Neural progenitor cell (in vitro differentiated cells): ENCODE measurements at regions not wholly inside any gene's neighbourhood (a gene's known extent, or its start where the extent isn't known, plus 50 kb on each side); places are given as distances from the start of the nearest gene placed in this dataset.

ENCODE experiments used
- DNase-seq: peaks from one replicate; pipeline ENCODE4 v3.0.0-alpha.2; 2016; ENCODE audit warnings: low spot score
- H2AFZ ChIP-seq: fragments of 200-600 bp; sonication (generic); replicated peaks from 2 replicates; pipeline ENCODE4 v1.6.1; 2016; ENCODE audit warnings: antibody characterized with exemption
- H3F3A ChIP-seq: fragments of 200-600 bp; sonication (generic); 2 replicates; pipeline ENCODE4 v1.6.1; 2016; ENCODE audit warnings: antibody characterized with exemption, low read depth
- H3K27ac ChIP-seq: fragments of 200-600 bp; sonication (generic); 2 replicates; pipeline ENCODE4 v1.5.1; 2016; ENCODE audit warnings: mild to moderate bottlenecking
- H3K27me3 ChIP-seq: fragments of 200-600 bp; sonication (generic); 2 replicates; pipeline ENCODE4 v1.6.1; 2016; ENCODE audit warnings: mild to moderate bottlenecking, moderate library complexity
- H3K36me3 ChIP-seq: fragments of 200-600 bp; sonication (generic); 2 replicates; pipeline ENCODE4 v1.5.1; 2016
- H3K4me1 ChIP-seq: fragments of 200-600 bp; sonication (generic); 2 replicates; pipeline ENCODE4 v1.6.1; 2016; ENCODE audit warnings: mixed run types
- H3K4me2 ChIP-seq: fragments of 200-600 bp; sonication (generic); 2 replicates; pipeline ENCODE4 v1.6.1; 2016
- H3K4me3 ChIP-seq: fragments of 200-600 bp; sonication (generic); 2 replicates; pipeline ENCODE4 v1.5.1; 2016
- H3K79me2 ChIP-seq: fragments of 200-600 bp; sonication (generic); 2 replicates; pipeline ENCODE4 v1.6.1; 2016; ENCODE audit warnings: low read depth
- H3K9ac ChIP-seq: fragments of 200-600 bp; sonication (generic); 2 replicates; pipeline ENCODE4 v1.6.1; 2016
- H3K9me3 ChIP-seq: fragments of 200-600 bp; sonication (generic); 2 replicates; pipeline ENCODE4 v1.5.1; 2016; ENCODE audit warnings: low read depth
- H4K20me1 ChIP-seq: fragments of 200-600 bp; sonication (generic); 2 replicates; pipeline ENCODE4 v1.6.1; 2016; ENCODE audit warnings: low read depth
- H3K27ac Mint-ChIP-seq: 3 replicates; pipeline ENCODE4 v1.8.0; 2021; ENCODE audit warnings: mixed read lengths
- H3K27me3 Mint-ChIP-seq: 2 replicates; pipeline ENCODE4 v1.8.0; 2022; ENCODE audit warnings: low read depth, mild to moderate bottlenecking, inconsistent platforms, moderate library complexity, mixed read lengths; ENCODE audit not compliant: insufficient read depth
- H3K36me3 Mint-ChIP-seq: 3 replicates; pipeline ENCODE4 v1.8.0; 2021; ENCODE audit warnings: mixed read lengths
- H3K4me1 Mint-ChIP-seq: 3 replicates; pipeline ENCODE4 v1.8.0; 2021; ENCODE audit warnings: mixed read lengths
- H3K4me3 Mint-ChIP-seq: 3 replicates; pipeline ENCODE4 v1.8.0; 2021; ENCODE audit warnings: mild to moderate bottlenecking, moderate library complexity, mixed read lengths
- H3K9me3 Mint-ChIP-seq: 3 replicates; pipeline ENCODE4 v1.8.0; 2020; ENCODE audit warnings: mixed read lengths
- CTCF ChIP-seq: fragments of 200-600 bp; sonication (generic); IDR thresholded peaks from 2 replicates; pipeline ENCODE4 v1.5.1; 2017; ENCODE audit warnings: antibody characterized with exemption, mild to moderate bottlenecking
- EZH2 ChIP-seq: fragments of 200-600 bp; sonication (generic); IDR thresholded peaks from 2 replicates; pipeline ENCODE4 v1.6.1; 2017; ENCODE audit warnings: antibody characterized with exemption, mild to moderate bottlenecking, moderate library complexity
- EZH2phosphoT487 ChIP-seq: fragments of 200-600 bp; sonication (generic); IDR thresholded peaks from 2 replicates; pipeline ENCODE4 v1.6.1; 2017; ENCODE audit warnings: antibody characterized with exemption

GRCh38 chr14:92244805-92245204, 78.2 kb upstream of the SLC24A4 start:
- Histone ChIP-seq H3K4me3 (no peak overlapping the region), H3K4me1 (no peaks in the 10 kb centered on the region), H3F3A (no peaks in the 10 kb centered on the region), H3K27ac (no peak overlapping the region), H2AFZ (no peak overlapping the region), H3K4me2 (no peak overlapping the region), H3K27me3 (no peaks in the 10 kb centered on the region), H3K9me3 (peaks cover 4% of the 10 kb centered on the region), H3K79me2 (no peaks in the 10 kb centered on the region), H4K20me1 (no peaks in the 10 kb centered on the region), H3K9ac (no peak overlapping the region), H3K36me3 (no peaks in the 10 kb centered on the region)
- H3K36me3 Mint-ChIP-seq = peaks cover 2% of the 10 kb centered on the region
- H3K9me3 Mint-ChIP-seq = peaks cover 43% of the 10 kb centered on the region
- no peak for DNase-seq
- no peak overlapping the region for H3K27ac Mint-ChIP-seq
- H3K4me1 Mint-ChIP-seq = no peaks in the 10 kb centered on the region
- H3K27me3 Mint-ChIP-seq = no peaks in the 10 kb centered on the region
- H3K4me3 Mint-ChIP-seq = no peak overlapping the region
- TF ChIP-seq EZH2 = no peak
- no peak for TF ChIP-seq EZH2phosphoT487
- no peak for TF ChIP-seq CTCF

GRCh38 chr14:92247341-92247740, 75.6 kb upstream of the SLC24A4 start:
- no peak overlapping the region for H3K27ac Mint-ChIP-seq
- H3K36me3 Mint-ChIP-seq = peaks cover 2% of the 10 kb centered on the region
- peaks cover 4% of the 10 kb centered on the region for H3K9me3 ChIP-seq

GRCh38 chr14:92247947-92248346, 75.0 kb upstream of the SLC24A4 start:
- no peak overlapping the region for H3K27ac Mint-ChIP-seq

More at GRCh38 chr14:92247341-92247740, 75.6 kb upstream of the SLC24A4 start:
- Histone ChIP-seq H3K9ac (no peak overlapping the region), H3K36me3 (no peaks in the 10 kb centered on the region), H3K4me2 (no peak overlapping the region), H3K4me3 (no peak overlapping the region), H3F3A (no peaks in the 10 kb centered on the region), H2AFZ (no peak overlapping the region), H3K4me1 (peaks cover 2% of the 10 kb centered on the region), H3K79me2 (no peaks in the 10 kb centered on the region), H3K27ac (no peak overlapping the region), H3K27me3 (peaks cover 12% of the 10 kb centered on the region), H4K20me1 (no peaks in the 10 kb centered on the region)
- Mint-ChIP-seq H3K27me3 (peaks cover 5% of the 10 kb centered on the region), H3K9me3 (peaks cover 39% of the 10 kb centered on the region), H3K4me1 (peaks cover 12% of the 10 kb centered on the region), H3K4me3 (no peak overlapping the region)
- no peak for DNase-seq
- no peak for TF ChIP-seq CTCF
- TF ChIP-seq EZH2phosphoT487 = no peak
- TF ChIP-seq EZH2 = no peak

More at GRCh38 chr14:92247947-92248346, 75.0 kb upstream of the SLC24A4 start:
- peaks cover 5% of the 10 kb centered on the region for H3K27me3 Mint-ChIP-seq
- H3K4me1 Mint-ChIP-seq = peaks cover 18% of the 10 kb centered on the region
- H3K36me3 Mint-ChIP-seq = peaks cover 2% of the 10 kb centered on the region
- Histone ChIP-seq H3K36me3 (no peaks in the 10 kb centered on the region), H3K4me1 (peaks cover 2% of the 10 kb centered on the region), H3K9ac (no peak overlapping the region), H2AFZ (no peak overlapping the region), H3K27ac (no peak overlapping the region), H3K4me3 (no peak overlapping the region), H3F3A (no peaks in the 10 kb centered on the region), H3K4me2 (no peak overlapping the region), H3K9me3 (peaks cover 4% of the 10 kb centered on the region), H3K27me3 (peaks cover 18% of the 10 kb centered on the region), H4K20me1 (no peaks in the 10 kb centered on the region), H3K79me2 (no peaks in the 10 kb centered on the region)
- no peak overlapping the region for H3K4me3 Mint-ChIP-seq
- H3K9me3 Mint-ChIP-seq = peaks cover 37% of the 10 kb centered on the region
- no peak for TF ChIP-seq EZH2
- no peak for TF ChIP-seq EZH2phosphoT487
- TF ChIP-seq CTCF = no peak
- no peak for DNase-seq
